Keratinocyte (primary cell): ENCODE measurements at regions not wholly inside any gene's neighbourhood (a gene's known extent, or its start where the extent isn't known, plus 50 kb on each side); places are given as distances from the start of the nearest gene placed in this dataset.

Experiments
- DNase-seq: peaks from one replicate; pipeline ENCODE4 v3.0.0-alpha.2; 2011; ENCODE audit warnings: low read depth, missing footprints, low spot score
- FAIRE-seq: peaks from 2 replicates; lab custom pipeline; 2011; peaks lifted over from hg19 to GRCh38; lab: Jason Lieb, UNC
- H2AFZ ChIP-seq: 2 replicates; pipeline ENCODE4 v1.6.0; 2012; ENCODE audit warnings: low read length, control low read depth, inconsistent platforms; ENCODE audit not compliant: control insufficient read depth
- H3K27ac ChIP-seq: 2 replicates; pipeline ENCODE4 v1.5.1; 2011; ENCODE audit warnings: low read length; ENCODE audit not compliant: control insufficient read depth, insufficient read depth
- H3K27me3 ChIP-seq: 3 replicates; pipeline ENCODE4 v1.6.0; 2011; ENCODE audit warnings: low read length; ENCODE audit not compliant: control insufficient read depth, insufficient read depth; ENCODE audit errors: extremely low read depth
- H3K36me3 ChIP-seq, 2 experiments: 2 replicates in 1 of 2; 3 replicates in 1 of 2; pipeline ENCODE4 v1.5.1; 2011; ENCODE audit warnings: low read length in 2 of 2, mild to moderate bottlenecking in 1 of 2; ENCODE audit not compliant: control insufficient read depth in 2 of 2, insufficient read depth in 2 of 2; ENCODE audit errors: extremely low read depth in 1 of 2
- H3K4me1 ChIP-seq: 3 replicates; pipeline ENCODE4 v1.5.1; 2011; ENCODE audit warnings: low read length; ENCODE audit not compliant: control insufficient read depth, insufficient read depth; ENCODE audit errors: extremely low read depth
- H3K4me2 ChIP-seq: 3 replicates; pipeline ENCODE4 v1.6.0; 2011; ENCODE audit warnings: low read depth, low read length; ENCODE audit not compliant: control insufficient read depth, insufficient read depth; ENCODE audit errors: extremely low read depth
- H3K4me3 ChIP-seq, 3 experiments: fragments of 200-600 bp in 1 of 3; sonication (generic) in 1 of 3; 2 replicates in 2 of 3; 3 replicates in 1 of 3; pipeline ENCODE4 v1.5.1; 2011 to 2016; ENCODE audit warnings: low read length in 3 of 3, mild to moderate bottlenecking in 3 of 3, control low read depth in 2 of 3, inconsistent platforms in 1 of 3, low read depth in 1 of 3, mixed read lengths in 1 of 3, mixed run types in 1 of 3, moderate library complexity in 1 of 3; ENCODE audit not compliant: control insufficient read depth in 2 of 3, insufficient read depth in 2 of 3; ENCODE audit errors: extremely low read depth in 1 of 3
- H3K79me2 ChIP-seq: 2 replicates; pipeline ENCODE4 v1.6.0; 2012; ENCODE audit warnings: low read length; ENCODE audit not compliant: control insufficient read depth, insufficient read depth
- H3K9ac ChIP-seq: 3 replicates; pipeline ENCODE4 v1.6.0; 2011; ENCODE audit warnings: low read length; ENCODE audit not compliant: control insufficient read depth, insufficient read depth; ENCODE audit errors: extremely low read depth
- H3K9me1 ChIP-seq: 3 replicates; pipeline ENCODE4 v1.6.0; 2011; ENCODE audit warnings: low read length; ENCODE audit not compliant: control insufficient read depth, insufficient read depth; ENCODE audit errors: extremely low read depth
- H3K9me3 ChIP-seq: 2 replicates; pipeline ENCODE4 v1.5.1; 2012; ENCODE audit warnings: low read depth, low read length; ENCODE audit not compliant: control insufficient read depth
- H4K20me1 ChIP-seq: 3 replicates; pipeline ENCODE4 v1.6.0; 2011; ENCODE audit warnings: low read length; ENCODE audit not compliant: control insufficient read depth, insufficient read depth; ENCODE audit errors: extremely low read depth
- EZH2 ChIP-seq: IDR thresholded peaks from one replicate; pipeline ENCODE4 v1.6.1; 2012; ENCODE audit warnings: inconsistent platforms, mild to moderate bottlenecking, low read length, moderate library complexity
- dilution Hi-C: fragments of 300-500 bp; cut with MboI; formaldehyde crosslinking; loops from one replicate; pipeline ENCODE4 v1.7.0; 2020; ENCODE audit warnings: low sequenced_read_pairs; ENCODE audit not compliant: extremely low pct_ligation_motif_present
- TF ChIP-seq, protein P1 (sequence below), 3 experiments: IDR thresholded peaks in 1 of 3; conservative IDR thresholded peaks in 1 of 3; optimal IDR thresholded peaks in 1 of 3; 2 replicates in 2 of 3; 3 replicates in 1 of 3; pipeline versions ENCODE3 to v1.5.1; 2011; ENCODE audit warnings: low read length in 3 of 3, mild to moderate bottlenecking in 3 of 3, moderate library complexity in 2 of 3, control low read depth in 1 of 3, inconsistent platforms in 1 of 3; ENCODE audit not compliant: insufficient read depth in 2 of 3; ENCODE audit errors: extremely low read depth in 1 of 3

DNA sequence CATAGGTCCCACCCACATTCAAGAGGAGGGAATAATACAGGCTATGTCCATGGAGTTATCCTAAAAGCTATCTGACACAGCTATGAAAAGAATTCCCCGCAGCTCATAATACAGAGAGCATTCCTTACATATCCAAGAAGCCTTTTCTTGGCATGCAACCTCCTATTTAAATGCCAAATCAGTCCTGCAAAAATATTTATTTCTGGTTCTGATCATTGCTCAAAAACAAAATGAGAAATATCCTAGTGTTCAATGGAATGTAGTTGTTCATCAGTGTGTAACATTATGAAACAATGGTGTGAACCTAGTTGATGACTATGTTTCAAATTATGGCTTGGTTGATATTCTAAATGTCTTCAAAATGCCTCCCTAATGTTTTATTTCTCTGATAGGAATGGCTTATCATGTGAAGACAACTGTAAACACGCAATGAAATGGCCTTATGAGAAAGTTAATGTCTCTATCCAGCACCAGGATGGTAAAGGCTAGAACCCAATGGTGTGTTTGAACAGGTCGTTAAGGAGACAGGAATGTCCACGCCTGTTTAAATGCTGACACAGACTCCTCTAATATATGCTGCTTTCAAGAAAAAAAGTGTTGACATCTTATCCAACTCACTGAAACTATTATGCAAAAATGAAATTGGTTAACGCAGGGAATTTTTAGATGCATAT lies 126.7 kb upstream of the CDH6 start:
- H3K9me3 ChIP-seq: no peaks in the 10 kb centered on the region
- no peaks in the 10 kb centered on the region for H3K4me1 ChIP-seq
- no peak overlapping the region for H3K27ac ChIP-seq
- FAIRE-seq: no peak
- H3K4me3 ChIP-seq: no peak overlapping the region
- H3K36me3 ChIP-seq: no peaks in the 10 kb centered on the region
- no peak overlapping the region for H2AFZ ChIP-seq
- dilution Hi-C loops: no loop called here
- TF ChIP-seq, protein P1, sequence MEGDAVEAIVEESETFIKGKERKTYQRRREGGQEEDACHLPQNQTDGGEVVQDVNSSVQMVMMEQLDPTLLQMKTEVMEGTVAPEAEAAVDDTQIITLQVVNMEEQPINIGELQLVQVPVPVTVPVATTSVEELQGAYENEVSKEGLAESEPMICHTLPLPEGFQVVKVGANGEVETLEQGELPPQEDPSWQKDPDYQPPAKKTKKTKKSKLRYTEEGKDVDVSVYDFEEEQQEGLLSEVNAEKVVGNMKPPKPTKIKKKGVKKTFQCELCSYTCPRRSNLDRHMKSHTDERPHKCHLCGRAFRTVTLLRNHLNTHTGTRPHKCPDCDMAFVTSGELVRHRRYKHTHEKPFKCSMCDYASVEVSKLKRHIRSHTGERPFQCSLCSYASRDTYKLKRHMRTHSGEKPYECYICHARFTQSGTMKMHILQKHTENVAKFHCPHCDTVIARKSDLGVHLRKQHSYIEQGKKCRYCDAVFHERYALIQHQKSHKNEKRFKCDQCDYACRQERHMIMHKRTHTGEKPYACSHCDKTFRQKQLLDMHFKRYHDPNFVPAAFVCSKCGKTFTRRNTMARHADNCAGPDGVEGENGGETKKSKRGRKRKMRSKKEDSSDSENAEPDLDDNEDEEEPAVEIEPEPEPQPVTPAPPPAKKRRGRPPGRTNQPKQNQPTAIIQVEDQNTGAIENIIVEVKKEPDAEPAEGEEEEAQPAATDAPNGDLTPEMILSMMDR (optimal IDR thresholded peaks at IDR 0.05 in 1 of 3, IDR thresholded peaks at IDR 0.05 in 1 of 3, conservative IDR thresholded peaks at IDR 0.05 in 1 of 3; ENCODE audit: extremely low read depth in 1 of 3, insufficient read depth in 2 of 3, low read length in 3 of 3): no peak
- TF ChIP-seq EZH2: no peak
- H3K9me1 ChIP-seq: no peaks in the 10 kb centered on the region
- H3K79me2 ChIP-seq: no peaks in the 10 kb centered on the region
- DNase-seq: no peak
- H3K9ac ChIP-seq: no peak overlapping the region
- H3K4me2 ChIP-seq: no peak overlapping the region
- no peaks in the 10 kb centered on the region for H4K20me1 ChIP-seq
- no peaks in the 10 kb centered on the region for H3K27me3 ChIP-seq

DNA sequence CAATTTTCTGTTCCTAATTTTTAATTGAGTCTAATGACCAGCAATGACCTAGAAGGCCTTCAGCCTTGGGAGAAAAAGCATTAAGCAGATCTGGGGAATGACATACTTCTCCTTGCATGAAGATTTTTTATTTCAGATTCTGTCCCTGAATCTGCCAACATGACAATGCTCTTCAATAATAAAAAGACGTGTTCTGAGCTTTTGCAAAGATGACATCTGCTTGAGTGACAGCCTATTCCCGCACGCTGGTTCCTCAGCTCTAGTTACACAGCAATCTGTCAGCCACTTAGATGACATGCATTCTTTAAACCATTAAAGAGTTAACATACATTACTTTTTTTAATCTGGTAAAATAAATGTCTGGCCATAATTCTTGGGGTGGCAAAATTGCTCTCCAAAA lies 129.3 kb upstream of the CDH6 start:
- H3K9me3 ChIP-seq: no peaks in the 10 kb centered on the region
- H3K4me2 ChIP-seq: no peak overlapping the region
- H3K4me3 ChIP-seq: no peak overlapping the region
- H4K20me1 ChIP-seq: no peaks in the 10 kb centered on the region
- no peak overlapping the region for H3K9ac ChIP-seq
- dilution Hi-C loops: no loop called here
- H3K4me1 ChIP-seq: no peaks in the 10 kb centered on the region
- TF ChIP-seq, protein P1 (optimal IDR thresholded peaks at IDR 0.05 in 1 of 3, IDR thresholded peaks at IDR 0.05 in 1 of 3, conservative IDR thresholded peaks at IDR 0.05 in 1 of 3; ENCODE audit: extremely low read depth in 1 of 3, insufficient read depth in 2 of 3, low read length in 3 of 3): no peak
- TF ChIP-seq EZH2: no peak
- DNase-seq (no peak), FAIRE-seq (no peak)
- H2AFZ ChIP-seq: no peak overlapping the region
- H3K36me3 ChIP-seq: no peaks in the 10 kb centered on the region
- H3K27ac ChIP-seq: no peak overlapping the region
- no peaks in the 10 kb centered on the region for H3K27me3 ChIP-seq
- no peaks in the 10 kb centered on the region for H3K9me1 ChIP-seq
- H3K79me2 ChIP-seq: no peaks in the 10 kb centered on the region
